Trophoblast cell (in vitro differentiated cells and primary cell): ENCODE measurements at regions not wholly inside any gene's neighbourhood (a gene's known extent, or its start where the extent isn't known, plus 50 kb on each side); places are given as distances from the start of the nearest gene placed in this dataset.
"Not testable (repeated sequence)": the region's sequence is repeated elsewhere in the genome, so short reads cannot be mapped to it uniquely, and the experiment has no call there.

Experiments
- DNase-seq, 2 donors: peaks; one replicate each; pipeline ENCODE4 v3.0.0-alpha.2; 2016
- H2AFZ ChIP-seq: 2 replicates; pipeline ENCODE4 v1.6.1; 2013; ENCODE audit warnings: low read length, moderate library complexity, mild to moderate bottlenecking; ENCODE audit not compliant: insufficient read depth, poor library complexity
- H2AK5ac ChIP-seq: 2 replicates; pipeline ENCODE4 v1.6.1; 2013; ENCODE audit warnings: mild to moderate bottlenecking, low read length
- H2BK120ac ChIP-seq: 2 replicates; pipeline ENCODE4 v1.6.1; 2013; ENCODE audit warnings: low read length, mild to moderate bottlenecking, moderate library complexity; ENCODE audit not compliant: insufficient read depth, poor library complexity
- H2BK12ac ChIP-seq: 2 replicates; pipeline ENCODE4 v1.6.1; 2013; ENCODE audit warnings: mild to moderate bottlenecking, low read length, moderate library complexity
- H2BK5ac ChIP-seq: 2 replicates; pipeline ENCODE4 v1.6.1; 2013; ENCODE audit warnings: low read length, low read depth, moderate library complexity, mild to moderate bottlenecking; ENCODE audit not compliant: poor library complexity
- H3K14ac ChIP-seq: 2 replicates; pipeline ENCODE4 v1.6.1; 2013; ENCODE audit warnings: mild to moderate bottlenecking, low read length
- H3K18ac ChIP-seq: 2 replicates; pipeline ENCODE4 v1.6.1; 2013; ENCODE audit warnings: mild to moderate bottlenecking, low read length
- H3K23ac ChIP-seq: 2 replicates; pipeline ENCODE4 v1.6.1; 2013; ENCODE audit warnings: low read length
- H3K27ac ChIP-seq: 2 replicates; pipeline ENCODE4 v1.5.1; 2013; ENCODE audit warnings: low read depth, mild to moderate bottlenecking, inconsistent platforms, low read length, moderate library complexity
- H3K27me3 ChIP-seq: 2 replicates; pipeline ENCODE4 v1.6.1; 2013; ENCODE audit warnings: inconsistent platforms, mild to moderate bottlenecking, low read length, moderate library complexity; ENCODE audit not compliant: insufficient read depth
- H3K36me3 ChIP-seq, 2 experiments: 1 replicate in 1 of 2; 2 replicates in 1 of 2; pipeline ENCODE4 v1.6.1; 2013; ENCODE audit warnings: low read length in 2 of 2, mild to moderate bottlenecking in 2 of 2, moderate library complexity in 1 of 2; ENCODE audit not compliant: insufficient read depth in 2 of 2, control insufficient read depth in 1 of 2
- H3K4ac ChIP-seq: 2 replicates; pipeline ENCODE4 v1.6.1; 2013; ENCODE audit warnings: low read depth, mild to moderate bottlenecking, low read length, moderate library complexity
- H3K4me1 ChIP-seq, 2 experiments: 1 replicate in 1 of 2; 2 replicates in 1 of 2; pipeline ENCODE4 v1.6.1; 2013; ENCODE audit warnings: low read length in 2 of 2, mild to moderate bottlenecking in 2 of 2, moderate library complexity in 1 of 2; ENCODE audit not compliant: insufficient read depth in 2 of 2, control insufficient read depth in 1 of 2
- H3K4me2 ChIP-seq: 2 replicates; pipeline ENCODE4 v1.6.1; 2013; ENCODE audit warnings: inconsistent platforms, mild to moderate bottlenecking, low read length, moderate library complexity
- H3K4me3 ChIP-seq: 2 replicates; pipeline ENCODE4 v1.5.1; 2013; ENCODE audit warnings: mild to moderate bottlenecking, low read depth, low read length, inconsistent platforms
- H3K79me1 ChIP-seq: one replicate; pipeline ENCODE4 v1.6.1; 2013; ENCODE audit warnings: low read length
- H3K79me2 ChIP-seq: 2 replicates; pipeline ENCODE4 v1.6.1; 2013; ENCODE audit warnings: low read length, mild to moderate bottlenecking; ENCODE audit not compliant: control insufficient read depth, insufficient read depth, poor library complexity
- H3K9ac ChIP-seq: 2 replicates; pipeline ENCODE4 v1.6.1; 2013; ENCODE audit warnings: mild to moderate bottlenecking, low read length
- H3K9me3 ChIP-seq: 2 replicates; pipeline ENCODE4 v1.6.1; 2013; ENCODE audit warnings: low read depth, mild to moderate bottlenecking, control low read depth, inconsistent platforms, low read length; ENCODE audit not compliant: insufficient read depth
- H4K12ac ChIP-seq: 2 replicates; pipeline ENCODE4 v1.6.1; 2013; ENCODE audit warnings: low read depth, mild to moderate bottlenecking, low read length, moderate library complexity
- H4K8ac ChIP-seq: 2 replicates; pipeline ENCODE4 v1.6.1; 2013; ENCODE audit warnings: low read depth, mild to moderate bottlenecking, low read length, moderate library complexity
- H4K91ac ChIP-seq: one replicate; pipeline ENCODE4 v1.6.1; 2013; ENCODE audit warnings: low read depth, mild to moderate bottlenecking, low read length, moderate library complexity
- WGBS: extraction: QIAGEN DNeasy Blood & Tissue Kit; methylation state at CpG from one replicate; pipeline ENCODE4 v1.1.7; 2013; ENCODE audit warnings: missing lambda C conversion rate; ENCODE audit not compliant: insufficient read length, insufficient coverage; ENCODE audit errors: extremely low coverage; 5-methylcytosine and 5-hydroxymethylcytosine counted together

DNA sequence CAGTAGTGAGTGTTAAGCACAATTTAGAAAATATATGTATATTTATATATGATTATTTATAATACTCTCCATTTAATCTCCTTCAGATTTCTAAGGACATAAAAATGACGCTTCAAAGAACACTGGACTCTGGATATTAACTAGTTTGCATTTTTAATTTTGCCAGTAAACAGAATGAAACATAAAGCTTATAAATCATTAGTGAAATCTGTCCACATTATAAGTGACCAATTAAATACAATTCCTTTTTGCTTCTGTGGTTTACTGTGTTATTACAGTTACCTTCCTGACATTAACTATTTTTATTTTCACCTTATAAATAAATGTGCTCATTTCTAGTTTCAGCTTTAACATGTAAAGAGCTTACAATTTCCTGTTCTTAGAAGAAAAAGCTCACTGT is 1081.1 kb upstream of the EPHA6 start:
- no CpG with 5 or more reads among the region's 1 CpG for WGBS
- Histone ChIP-seq H3K14ac (no peak overlapping the region), H3K27ac (no peak overlapping the region), H4K12ac (no peak overlapping the region), H3K9ac (no peak overlapping the region), H3K4me1 (no peaks in the 10 kb centered on the region), H4K8ac (no peak overlapping the region), H2BK120ac (no peak overlapping the region), H3K79me1 (no peaks in the 10 kb centered on the region), H3K4ac (no peak overlapping the region), H3K4me3 (no peak overlapping the region), H3K18ac (no peak overlapping the region), H2AFZ (no peak overlapping the region), H2AK5ac (no peak overlapping the region), H3K23ac (no peak overlapping the region), H3K27me3 (no peaks in the 10 kb centered on the region), H2BK5ac (no peak overlapping the region), H3K79me2 (no peaks in the 10 kb centered on the region), H2BK12ac (no peak overlapping the region), H3K4me2 (no peak overlapping the region), H4K91ac (no peak overlapping the region), H3K36me3 (no peaks in the 10 kb centered on the region), H3K9me3 (no peaks in the 10 kb centered on the region)
- no peak for DNase-seq

DNA sequence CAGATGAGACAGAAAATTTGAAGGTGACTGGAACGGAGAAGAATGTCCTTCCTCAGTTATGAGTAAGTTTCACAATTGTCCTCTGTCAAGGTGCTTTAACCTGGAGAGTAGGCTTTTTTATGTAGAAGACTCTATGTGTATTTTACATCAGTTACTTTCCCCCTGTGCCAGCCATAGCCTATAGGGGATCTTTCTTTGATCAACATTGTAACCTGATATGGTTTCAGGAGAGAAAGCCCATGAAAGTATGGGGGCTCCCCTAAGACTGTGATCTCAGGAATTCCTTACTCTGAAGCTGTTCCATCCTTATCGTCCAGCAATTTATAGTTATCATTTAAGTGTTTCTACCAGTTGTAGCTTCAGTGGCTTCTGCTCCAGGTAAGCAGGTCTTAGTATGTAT is 1076.3 kb upstream of the EPHA6 start:
- Histone ChIP-seq H3K4me2 (no peak overlapping the region), H3K79me2 (no peaks in the 10 kb centered on the region), H2BK5ac (no peak overlapping the region), H3K27me3 (no peaks in the 10 kb centered on the region), H3K4me3 (no peak overlapping the region), H3K9me3 (no peaks in the 10 kb centered on the region), H4K91ac (no peak overlapping the region), H3K4me1 (no peaks in the 10 kb centered on the region), H3K4ac (no peak overlapping the region), H4K12ac (no peak overlapping the region), H3K9ac (no peak overlapping the region), H2BK12ac (no peak overlapping the region), H4K8ac (no peak overlapping the region), H3K23ac (no peak overlapping the region), H3K79me1 (no peaks in the 10 kb centered on the region), H2BK120ac (no peak overlapping the region), H2AFZ (no peak overlapping the region), H2AK5ac (no peak overlapping the region), H3K14ac (no peak overlapping the region), H3K27ac (no peak overlapping the region), H3K36me3 (no peaks in the 10 kb centered on the region), H3K18ac (no peak overlapping the region)
- no CpG with 5 or more reads among the region's 2 CpGs for WGBS
- no peak for DNase-seq

DNA sequence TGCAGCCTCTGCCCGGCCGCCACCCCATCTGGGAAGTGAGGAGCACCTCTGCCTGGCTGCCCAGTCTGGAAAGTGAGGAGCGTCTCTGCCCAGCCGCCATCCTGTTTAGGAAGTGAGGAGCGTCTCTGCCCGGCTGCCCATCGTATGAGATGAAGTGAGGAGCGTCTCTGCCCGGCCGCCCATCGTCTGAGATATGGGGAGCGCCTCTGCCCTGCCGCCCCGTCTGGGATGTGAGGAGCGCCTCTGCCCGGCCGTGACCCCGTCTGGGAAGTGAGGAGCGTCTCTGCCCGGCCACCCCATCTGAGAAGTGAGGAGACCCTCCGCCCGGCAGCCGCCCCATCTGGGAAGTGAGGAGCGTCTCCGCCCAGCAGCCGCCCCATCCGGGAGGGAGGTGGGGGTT is 1069.5 kb upstream of the EPHA6 start:
- not testable (repeated sequence) for H3K4ac ChIP-seq, H3K9me3 ChIP-seq, H3K18ac ChIP-seq, H2BK12ac ChIP-seq, H3K4me2 ChIP-seq, H2BK120ac ChIP-seq, H4K91ac ChIP-seq, DNase-seq, H2AK5ac ChIP-seq, H2BK5ac ChIP-seq, H3K79me1 ChIP-seq, H2AFZ ChIP-seq, H3K27ac ChIP-seq, H3K23ac ChIP-seq, H4K12ac ChIP-seq, H4K8ac ChIP-seq, H3K79me2 ChIP-seq, H3K4me1 ChIP-seq, H3K27me3 ChIP-seq, H3K9ac ChIP-seq, H3K14ac ChIP-seq, H3K4me3 ChIP-seq, H3K36me3 ChIP-seq
- WGBS = no CpG with 5 or more reads among the region's 27 CpGs

DNA sequence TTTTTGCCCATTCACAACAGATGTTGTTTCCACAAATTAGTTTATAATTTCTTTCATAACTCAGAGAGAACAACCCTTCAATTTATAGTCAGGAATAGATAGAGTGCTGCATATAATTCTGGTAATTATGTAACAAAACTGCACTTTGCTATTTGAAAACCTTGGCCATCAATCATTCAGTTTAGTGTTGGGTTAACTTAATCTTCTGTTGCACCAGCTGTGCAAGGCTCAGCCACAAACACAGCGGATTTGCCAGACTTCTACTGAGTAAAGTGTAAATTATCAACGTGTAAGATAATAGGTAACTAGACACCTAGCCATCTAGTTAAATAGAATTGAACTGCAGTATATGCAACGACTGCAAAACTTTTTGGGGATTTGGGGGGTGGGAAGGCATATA is 1064.3 kb upstream of the EPHA6 start:
- no peaks in the 10 kb centered on the region for H3K9me3 ChIP-seq
- no CpG with 5 or more reads among the region's 3 CpGs for WGBS
- no peak overlapping the region for H3K27ac ChIP-seq
- no peak overlapping the region for H2BK5ac ChIP-seq
- no peak overlapping the region for H3K4me2 ChIP-seq
- no peak overlapping the region for H2BK12ac ChIP-seq
- H4K91ac ChIP-seq = no peak overlapping the region
- no peak overlapping the region for H3K14ac ChIP-seq
- DNase-seq = no peak
- no peak overlapping the region for H4K12ac ChIP-seq
- no peak overlapping the region for H2AFZ ChIP-seq
- no peak overlapping the region for H3K4ac ChIP-seq
- no peaks in the 10 kb centered on the region for H3K36me3 ChIP-seq
- H2BK120ac ChIP-seq = no peak overlapping the region
- no peak overlapping the region for H3K23ac ChIP-seq
- H3K18ac ChIP-seq = no peak overlapping the region
- H2AK5ac ChIP-seq = no peak overlapping the region
- H3K4me3 ChIP-seq = no peak overlapping the region
- H3K79me1 ChIP-seq = no peaks in the 10 kb centered on the region
- no peaks in the 10 kb centered on the region for H3K4me1 ChIP-seq
- H3K79me2 ChIP-seq = no peaks in the 10 kb centered on the region
- H4K8ac ChIP-seq = no peak overlapping the region
- no peak overlapping the region for H3K9ac ChIP-seq
- H3K27me3 ChIP-seq = no peaks in the 10 kb centered on the region
